ENCODE measurements at regions not wholly inside any gene's neighbourhood (a gene's known extent, or its start where the extent isn't known, plus 50 kb on each side); places are given as distances from the start of the nearest gene placed in this dataset.
A peak's percentile ranks its signal among the peaks of the same experiment; 100 is the strongest.

DNA sequence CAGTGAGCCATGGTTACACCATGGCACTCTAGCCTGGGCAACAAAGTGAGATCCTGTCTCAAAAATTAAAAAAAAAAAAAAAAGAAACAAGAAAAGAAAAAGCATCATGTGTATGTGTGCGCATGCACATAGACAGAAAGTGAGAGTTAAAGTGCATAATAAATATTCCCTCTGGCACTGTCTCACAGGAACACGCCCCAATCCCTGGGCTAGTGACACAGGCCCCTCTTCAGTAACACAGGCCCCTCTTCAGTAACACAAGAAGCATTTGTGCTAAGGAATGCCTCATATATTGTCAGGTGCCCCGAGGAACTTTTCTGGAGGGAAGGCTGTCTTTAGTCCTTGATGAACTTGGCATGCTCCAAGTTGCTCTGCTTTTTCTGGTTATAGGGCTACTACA, 57.5 kb downstream of the RPL27A start:
- H3K36me3 ChIP-seq (ENCODE audit: control insufficient read depth in 3 of 3, insufficient read depth in 2 of 3, low read depth in 1 of 3, low read length in 3 of 3): peaks cover 0 to 20% (median 0%) of the 10 kb centered on the region in 3 donors
- no peak overlapping the region for H3K4me3 ChIP-seq (ENCODE audit: low read depth in 1 of 3, low read length in 3 of 3)
- WGBS, 3 donors: 81 to 93% (median 82%) methylated on average over 3 of the region's 3 CpGs
- H3K9me3 ChIP-seq (ENCODE audit: control insufficient read depth in 2 of 2, insufficient read depth in 1 of 2, low read depth in 1 of 2, low read length in 1 of 2): no peaks in the 10 kb centered on the region
- no peaks in the 10 kb centered on the region for H3K27me3 ChIP-seq (ENCODE audit: control insufficient read depth in 3 of 3, insufficient read depth in 3 of 3, low read length in 3 of 3)
- FAIRE-seq (no peak), DNase-seq (no peak)
- peaks cover 0 to 1% (median 0%) of the 10 kb centered on the region in 3 donors for H3K4me1 ChIP-seq (ENCODE audit: control insufficient read depth in 3 of 3, insufficient read depth in 2 of 3, low read depth in 1 of 3, low read length in 2 of 3)
- H3K27ac ChIP-seq (ENCODE audit: low read depth in 1 of 3, low read length in 2 of 3): no peak overlapping the region

DNA sequence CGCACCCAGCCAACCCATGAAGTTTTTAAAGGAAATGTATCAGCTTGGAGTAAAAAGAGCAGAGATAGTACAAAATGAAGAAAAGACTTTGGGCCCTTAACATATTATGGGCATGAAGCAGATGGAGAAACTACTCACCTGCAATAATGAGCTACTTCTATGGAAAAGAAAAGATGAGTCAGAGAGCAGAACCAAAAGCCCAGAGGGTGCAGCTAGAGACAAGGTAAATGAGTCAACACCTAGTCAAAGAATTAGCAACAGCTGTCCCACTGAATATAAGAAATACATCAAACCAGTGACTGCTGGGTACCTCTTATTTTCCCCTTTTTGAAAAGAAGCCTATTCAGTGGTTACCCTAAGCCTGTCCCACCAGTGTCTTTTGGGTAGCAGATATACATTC, 61.8 kb downstream of the RPL27A start:
- Histone ChIP-seq H3K27me3 (ENCODE audit: control insufficient read depth in 3 of 3, insufficient read depth in 3 of 3, low read length in 3 of 3) (no peaks in the 10 kb centered on the region), H3K9me3 (ENCODE audit: control insufficient read depth in 2 of 2, insufficient read depth in 1 of 2, low read depth in 1 of 2, low read length in 1 of 2) (no peaks in the 10 kb centered on the region), H3K27ac (ENCODE audit: low read depth in 1 of 3, low read length in 2 of 3) (no peak overlapping the region), H3K4me1 (ENCODE audit: control insufficient read depth in 3 of 3, insufficient read depth in 2 of 3, low read depth in 1 of 3, low read length in 2 of 3) (peaks cover 3 to 33% (median 11%) of the 10 kb centered on the region in 3 donors), H3K36me3 (ENCODE audit: control insufficient read depth in 3 of 3, insufficient read depth in 2 of 3, low read depth in 1 of 3, low read length in 3 of 3) (peaks cover 0 to 7% (median 0%) of the 10 kb centered on the region in 3 donors), H3K4me3 (ENCODE audit: low read depth in 1 of 3, low read length in 3 of 3) (no peak overlapping the region)
- FAIRE-seq (no peak), DNase-seq (no peak)
- 94 to 100% (median 100%) methylated on average over 1 of the region's 1 CpG for WGBS, 3 donors

DNA sequence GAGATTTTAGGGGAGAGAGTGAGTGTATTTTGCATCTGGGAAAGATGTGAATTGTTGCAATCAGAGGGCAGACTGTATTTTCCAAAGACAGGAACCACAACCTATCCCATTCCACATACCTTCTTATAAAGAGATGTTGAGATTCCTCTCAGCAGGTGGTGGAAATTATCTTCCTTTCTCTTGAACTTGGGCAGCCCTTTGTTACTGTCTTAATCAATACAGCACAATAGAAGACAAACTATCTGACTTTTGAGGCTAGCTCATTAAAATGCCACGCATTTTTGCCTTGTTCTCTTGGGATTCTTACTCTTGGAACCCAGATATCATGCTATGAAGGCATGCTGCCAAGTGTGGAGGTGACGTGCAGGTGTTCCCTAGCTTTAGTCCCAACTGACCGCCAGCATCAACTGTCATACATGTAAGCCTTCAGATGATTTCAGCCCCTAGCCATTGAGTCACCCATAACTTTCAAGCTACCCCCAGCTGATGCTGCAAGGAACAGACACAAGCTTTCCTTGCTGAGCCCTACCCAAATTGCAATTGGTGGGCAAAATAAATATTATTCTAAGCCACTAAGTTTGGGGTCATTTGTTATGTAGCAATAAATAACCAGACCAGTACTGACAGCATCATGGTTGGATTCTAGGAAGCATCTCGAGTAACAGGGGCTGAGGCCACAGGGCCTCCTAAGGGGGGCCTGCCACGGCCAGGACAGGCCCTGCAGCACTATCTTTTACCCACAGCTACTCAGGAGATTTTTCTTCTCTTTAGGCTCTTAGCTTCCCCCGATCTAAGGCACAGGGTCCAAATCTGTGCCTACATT, 63.0 kb downstream of the RPL27A start:
- FAIRE-seq (no peak), DNase-seq (no peak)
- peaks cover 0 to 10% (median 0%) of the 10 kb centered on the region in 3 donors for H3K36me3 ChIP-seq (ENCODE audit: control insufficient read depth in 3 of 3, insufficient read depth in 2 of 3, low read depth in 1 of 3, low read length in 3 of 3)
- H3K27me3 ChIP-seq (ENCODE audit: control insufficient read depth in 3 of 3, insufficient read depth in 3 of 3, low read length in 3 of 3): no peaks in the 10 kb centered on the region
- peaks cover 3 to 33% (median 11%) of the 10 kb centered on the region in 3 donors for H3K4me1 ChIP-seq (ENCODE audit: control insufficient read depth in 3 of 3, insufficient read depth in 2 of 3, low read depth in 1 of 3, low read length in 2 of 3)
- H3K27ac ChIP-seq (ENCODE audit: low read depth in 1 of 3, low read length in 2 of 3): peak overlapping the region in 1 of 3 donors; percentile 82
- no peaks in the 10 kb centered on the region for H3K9me3 ChIP-seq (ENCODE audit: control insufficient read depth in 2 of 2, insufficient read depth in 1 of 2, low read depth in 1 of 2, low read length in 1 of 2)
- no peak overlapping the region for H3K4me3 ChIP-seq (ENCODE audit: low read depth in 1 of 3, low read length in 3 of 3)
- WGBS, 3 donors: 72 to 79% (median 77%) methylated on average over 6 of the region's 6 CpGs

DNA sequence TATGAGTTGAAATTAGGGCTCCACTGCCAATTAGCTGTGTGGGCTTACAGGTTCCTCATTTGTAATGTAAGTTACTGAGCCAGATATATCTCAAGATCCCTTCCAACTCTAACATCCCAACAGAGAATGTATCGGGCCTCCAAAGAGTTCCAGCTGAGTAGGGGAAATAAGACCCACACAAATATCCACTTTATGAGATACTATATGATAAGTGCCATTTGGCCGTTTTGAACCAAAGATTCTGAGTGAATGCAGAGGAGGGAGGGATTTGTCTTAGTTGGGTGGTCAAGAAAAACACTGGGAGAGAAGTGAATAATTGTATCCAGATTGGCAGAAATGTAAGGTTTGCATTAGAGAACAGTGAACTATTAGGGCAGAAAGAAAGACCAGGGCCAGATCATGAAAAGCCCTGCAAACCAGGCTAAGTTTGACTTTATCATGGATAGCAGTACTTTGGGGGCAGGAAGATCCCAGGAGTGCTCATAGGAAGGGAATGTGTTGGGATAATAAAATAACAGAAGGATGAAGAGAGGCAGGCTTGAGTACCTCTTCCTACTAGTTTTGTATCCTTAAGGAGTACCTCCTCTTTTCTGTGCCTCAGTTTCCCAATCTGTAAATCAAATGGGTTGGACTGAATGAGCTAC, 63.9 kb downstream of the RPL27A start:
- Histone ChIP-seq H3K27ac (ENCODE audit: low read depth in 1 of 3, low read length in 2 of 3) (peak overlapping the region in 2 of 3 donors; percentile 15 to 82), H3K27me3 (ENCODE audit: control insufficient read depth in 3 of 3, insufficient read depth in 3 of 3, low read length in 3 of 3) (no peaks in the 10 kb centered on the region), H3K36me3 (ENCODE audit: control insufficient read depth in 3 of 3, insufficient read depth in 2 of 3, low read depth in 1 of 3, low read length in 3 of 3) (peaks cover 0 to 10% (median 0%) of the 10 kb centered on the region in 3 donors), H3K4me1 (ENCODE audit: control insufficient read depth in 3 of 3, insufficient read depth in 2 of 3, low read depth in 1 of 3, low read length in 2 of 3) (peaks cover 3 to 33% (median 11%) of the 10 kb centered on the region in 3 donors), H3K9me3 (ENCODE audit: control insufficient read depth in 2 of 2, insufficient read depth in 1 of 2, low read depth in 1 of 2, low read length in 1 of 2) (no peaks in the 10 kb centered on the region), H3K4me3 (ENCODE audit: low read depth in 1 of 3, low read length in 3 of 3) (no peak overlapping the region)
- no peak for FAIRE-seq
- 57 to 64% (median 62%) methylated on average over 2 of the region's 2 CpGs for WGBS, 3 donors
- DNase-seq: no peak

DNA sequence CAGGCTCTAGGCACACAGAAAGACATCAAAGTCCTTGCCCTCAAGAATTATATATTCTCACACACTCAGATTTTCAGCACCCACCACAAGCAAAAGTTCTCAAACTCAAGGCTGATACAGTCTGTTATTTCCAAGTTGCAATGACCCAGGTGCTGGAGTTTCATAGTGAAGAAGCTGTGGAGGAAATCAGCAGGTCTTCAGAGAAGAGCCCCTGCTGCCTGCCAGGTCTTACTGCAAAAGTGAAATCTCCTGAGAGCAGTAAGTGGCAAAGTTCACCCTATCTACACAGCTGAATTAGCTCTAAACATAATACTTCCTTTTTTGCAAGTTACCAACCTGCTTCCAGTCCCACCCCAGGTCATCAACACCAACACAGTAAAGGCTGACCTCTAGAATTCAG, 64.6 kb downstream of the RPL27A start:
- H3K27ac ChIP-seq (ENCODE audit: low read depth in 1 of 3, low read length in 2 of 3): peak overlapping the region; percentile 25 to 82 (median 57)
- DNase-seq (peak; percentile 66 to 79), FAIRE-seq (no peak)
- H3K36me3 ChIP-seq (ENCODE audit: control insufficient read depth in 3 of 3, insufficient read depth in 2 of 3, low read depth in 1 of 3, low read length in 3 of 3): peaks cover 0 to 5% (median 0%) of the 10 kb centered on the region in 3 donors
- no peak overlapping the region for H3K4me3 ChIP-seq (ENCODE audit: low read depth in 1 of 3, low read length in 3 of 3)
- peaks cover 3 to 33% (median 11%) of the 10 kb centered on the region in 3 donors for H3K4me1 ChIP-seq (ENCODE audit: control insufficient read depth in 3 of 3, insufficient read depth in 2 of 3, low read depth in 1 of 3, low read length in 2 of 3)
- H3K9me3 ChIP-seq (ENCODE audit: control insufficient read depth in 2 of 2, insufficient read depth in 1 of 2, low read depth in 1 of 2, low read length in 1 of 2): no peaks in the 10 kb centered on the region
- no peaks in the 10 kb centered on the region for H3K27me3 ChIP-seq (ENCODE audit: control insufficient read depth in 3 of 3, insufficient read depth in 3 of 3, low read length in 3 of 3)

DNA sequence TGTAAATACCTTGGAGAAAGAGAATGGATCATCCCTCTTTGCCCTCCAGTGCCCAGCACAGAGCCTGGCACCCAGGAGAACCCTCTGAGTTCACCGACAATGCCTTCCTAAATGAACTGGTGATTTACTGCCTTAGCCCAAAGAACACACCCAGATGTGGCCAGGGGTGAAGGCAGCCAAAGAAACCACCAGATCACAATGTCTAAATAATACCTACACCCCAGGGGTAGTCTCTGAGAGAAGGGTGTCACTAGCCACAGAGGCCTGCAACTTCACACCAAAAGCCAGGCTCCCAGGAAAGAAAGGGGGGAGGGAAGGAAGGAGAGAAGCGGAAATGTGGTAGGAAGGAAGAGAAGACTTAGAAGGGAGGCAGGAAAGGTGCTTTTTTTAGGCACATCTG, 65.7 kb downstream of the RPL27A start:
- Histone ChIP-seq H3K27me3 (ENCODE audit: control insufficient read depth in 3 of 3, insufficient read depth in 3 of 3, low read length in 3 of 3) (no peaks in the 10 kb centered on the region), H3K4me1 (ENCODE audit: control insufficient read depth in 3 of 3, insufficient read depth in 2 of 3, low read depth in 1 of 3, low read length in 2 of 3) (peaks cover 3 to 33% (median 11%) of the 10 kb centered on the region in 3 donors), H3K9me3 (ENCODE audit: control insufficient read depth in 2 of 2, insufficient read depth in 1 of 2, low read depth in 1 of 2, low read length in 1 of 2) (no peaks in the 10 kb centered on the region), H3K36me3 (ENCODE audit: control insufficient read depth in 3 of 3, insufficient read depth in 2 of 3, low read depth in 1 of 3, low read length in 3 of 3) (peaks cover 0 to 5% (median 0%) of the 10 kb centered on the region in 3 donors), H3K27ac (ENCODE audit: low read depth in 1 of 3, low read length in 2 of 3) (peak overlapping the region in 2 of 3 donors; percentile 9 to 57), H3K4me3 (ENCODE audit: low read depth in 1 of 3, low read length in 3 of 3) (no peak overlapping the region)
- DNase-seq (no peak), FAIRE-seq (no peak)
- 69 to 84% (median 82%) methylated on average over 2 of the region's 2 CpGs for WGBS, 3 donors

DNA sequence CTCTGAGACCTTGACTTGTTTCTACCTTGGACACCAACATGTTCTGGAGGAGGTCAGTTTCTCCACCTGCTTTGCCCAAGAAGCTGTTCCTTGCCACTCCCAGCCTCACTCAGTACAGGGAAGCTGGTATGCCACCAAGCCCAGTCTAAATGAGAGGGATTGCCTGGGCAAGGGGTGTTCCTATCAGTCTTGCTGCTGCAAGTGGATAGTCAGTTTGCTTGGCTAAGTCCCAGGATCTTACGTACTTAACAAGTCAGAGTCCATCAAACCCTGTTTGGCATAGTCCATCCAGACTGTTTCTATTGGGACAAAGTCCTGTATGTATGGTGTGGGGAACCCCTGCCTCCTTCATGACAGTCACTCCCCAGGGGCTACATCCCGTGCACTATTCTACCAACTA, 66.6 kb downstream of the RPL27A start:
- no peaks in the 10 kb centered on the region for H3K9me3 ChIP-seq (ENCODE audit: control insufficient read depth in 2 of 2, insufficient read depth in 1 of 2, low read depth in 1 of 2, low read length in 1 of 2)
- H3K4me1 ChIP-seq (ENCODE audit: control insufficient read depth in 3 of 3, insufficient read depth in 2 of 3, low read depth in 1 of 3, low read length in 2 of 3): peaks cover 3 to 33% (median 11%) of the 10 kb centered on the region in 3 donors
- H3K4me3 ChIP-seq (ENCODE audit: low read depth in 1 of 3, low read length in 3 of 3): no peak overlapping the region
- DNase-seq (peak; percentile 68 to 99), FAIRE-seq (no peak)
- 6 to 64% (median 31%) methylated on average over 2 of the region's 2 CpGs for WGBS, 3 donors
- no peaks in the 10 kb centered on the region for H3K27me3 ChIP-seq (ENCODE audit: control insufficient read depth in 3 of 3, insufficient read depth in 3 of 3, low read length in 3 of 3)
- peaks cover 0 to 5% (median 0%) of the 10 kb centered on the region in 3 donors for H3K36me3 ChIP-seq (ENCODE audit: control insufficient read depth in 3 of 3, insufficient read depth in 2 of 3, low read depth in 1 of 3, low read length in 3 of 3)
- H3K27ac ChIP-seq (ENCODE audit: low read depth in 1 of 3, low read length in 2 of 3): peak overlapping the region; percentile 15 to 59 (median 59)

DNA sequence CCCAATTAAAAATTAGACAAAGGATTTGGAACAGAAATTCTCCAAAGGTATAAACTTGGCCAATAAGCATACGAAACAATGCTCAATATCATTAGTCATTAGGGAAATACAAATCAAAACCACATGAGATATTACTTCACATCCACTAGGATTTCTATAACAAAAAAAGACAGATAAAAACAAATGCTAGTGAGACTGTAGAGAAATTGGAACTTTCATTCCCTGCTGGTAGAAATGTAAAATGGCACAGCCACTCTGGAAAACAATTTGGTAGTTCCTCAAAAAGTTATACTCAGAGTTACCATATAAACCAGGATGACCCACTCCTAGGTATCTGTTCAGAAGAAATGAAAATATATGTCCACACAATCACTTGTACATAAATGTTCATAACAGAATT, 71.6 kb downstream of the RPL27A start:
- Histone ChIP-seq H3K4me3 (ENCODE audit: low read depth in 1 of 3, low read length in 3 of 3) (no peak overlapping the region), H3K27ac (ENCODE audit: low read depth in 1 of 3, low read length in 2 of 3) (no peak overlapping the region), H3K27me3 (ENCODE audit: control insufficient read depth in 3 of 3, insufficient read depth in 3 of 3, low read length in 3 of 3) (no peaks in the 10 kb centered on the region), H3K9me3 (ENCODE audit: control insufficient read depth in 2 of 2, insufficient read depth in 1 of 2, low read depth in 1 of 2, low read length in 1 of 2) (peaks cover 0 to 3% of the 10 kb centered on the region in 2 donors), H3K36me3 (ENCODE audit: control insufficient read depth in 3 of 3, insufficient read depth in 2 of 3, low read depth in 1 of 3, low read length in 3 of 3) (peaks cover 0 to 11% (median 0%) of the 10 kb centered on the region in 3 donors), H3K4me1 (ENCODE audit: control insufficient read depth in 3 of 3, insufficient read depth in 2 of 3, low read depth in 1 of 3, low read length in 2 of 3) (peaks cover 0 to 31% (median 9%) of the 10 kb centered on the region in 3 donors)
- 86 to 95% (median 88%) methylated on average over 1 of the region's 1 CpG for WGBS, 3 donors
- DNase-seq: no peak
- no peak for FAIRE-seq
